Endothelial cell of umbilical vein (primary cell): ENCODE measurements at regions not wholly inside any gene's neighbourhood (a gene's known extent, or its start where the extent isn't known, plus 50 kb on each side); places are given as distances from the start of the nearest gene placed in this dataset.

Source experiments
- BruUV-seq: library from RNA; stranded (reverse); fragments of 400-500 nt; replicated peaks from 2 replicates; lab custom pipeline; 2021; lab: Mats Ljungman, UMichigan
- CTCF ChIA-PET: fragments of 300-600, 350-600 bp; sonication (Branson Sonifier 250); formaldehyde crosslinking; loops from one replicate; lab custom pipeline; 2021; ENCODE audit warnings: antibody characterized with exemption, inconsistent platforms; lab: Charles Lee
- POLR2A ChIA-PET: fragments of 300-600, 350-600 bp; sonication (Branson Sonifier 250); formaldehyde crosslinking; loops from one replicate; lab custom pipeline; 2021; ENCODE audit warnings: antibody characterized with exemption, inconsistent platforms; lab: Charles Lee
- DNase-seq: peaks from one replicate; pipeline ENCODE4 v3.0.0-alpha.2; 2011; ENCODE audit warnings: low read depth, low spot score
- FAIRE-seq: peaks from 2 replicates; lab custom pipeline; 2011; peaks lifted over from hg19 to GRCh38; lab: Jason Lieb, UNC
- H2AFZ ChIP-seq: 2 replicates; pipeline ENCODE4 v1.6.0; 2012; ENCODE audit warnings: low read depth, low read length, control low read depth, inconsistent platforms
- H3K27ac ChIP-seq: 2 replicates; pipeline ENCODE4 v1.5.1; 2011; ENCODE audit warnings: low read depth, mild to moderate bottlenecking, control low read depth, low read length, moderate library complexity; ENCODE audit not compliant: insufficient read depth
- H3K27me3 ChIP-seq, 2 experiments: 2 replicates each; pipeline versions ENCODE4 v1.6.0 to v1.6.1; 2011; ENCODE audit warnings: low read length in 2 of 2, mixed read lengths in 1 of 2; ENCODE audit not compliant: control insufficient read depth in 2 of 2, insufficient read depth in 2 of 2
- H3K36me3 ChIP-seq, 2 experiments: 2 replicates in 1 of 2; 3 replicates in 1 of 2; pipeline ENCODE4 v1.5.1; 2011; ENCODE audit warnings: low read length in 2 of 2, mild to moderate bottlenecking in 1 of 2, moderate library complexity in 1 of 2; ENCODE audit not compliant: control insufficient read depth in 2 of 2, insufficient read depth in 2 of 2; ENCODE audit errors: extremely low read depth in 1 of 2
- H3K4me1 ChIP-seq: 3 replicates; pipeline ENCODE4 v1.5.1; 2011; ENCODE audit warnings: mild to moderate bottlenecking, low read length; ENCODE audit not compliant: control insufficient read depth, insufficient read depth; ENCODE audit errors: extremely low read depth
- H3K4me2 ChIP-seq: 2 replicates; pipeline ENCODE4 v1.6.1; 2011; ENCODE audit warnings: low read length, control low read depth, mixed read lengths; ENCODE audit not compliant: insufficient read depth
- H3K4me3 ChIP-seq, 3 experiments: fragments of 200-600 bp in 1 of 3; sonication (generic), shearing (Covaris generic) in 1 of 3; replicated peaks in 1 of 3; 2 replicates each; pipeline ENCODE4 v1.5.1; 2011 to 2016; ENCODE audit warnings: control low read depth in 3 of 3, low read length in 3 of 3, mild to moderate bottlenecking in 2 of 3, inconsistent platforms in 1 of 3, low read depth in 1 of 3, moderate library complexity in 1 of 3; ENCODE audit not compliant: insufficient read depth in 1 of 3
- H3K79me2 ChIP-seq: 2 replicates; pipeline ENCODE4 v1.6.0; 2012; ENCODE audit warnings: low read length, inconsistent platforms; ENCODE audit not compliant: control insufficient read depth, insufficient read depth
- H3K9ac ChIP-seq: replicated peaks from 2 replicates; pipeline ENCODE3; 2011; ENCODE audit warnings: low read length, control low read depth; ENCODE audit not compliant: insufficient read depth; ENCODE audit errors: extremely low read depth
- H3K9me1 ChIP-seq: replicated peaks from 3 replicates; pipeline ENCODE4 v1.6.0; 2011; ENCODE audit warnings: mild to moderate bottlenecking, low read length; ENCODE audit not compliant: control insufficient read depth, insufficient read depth; ENCODE audit errors: extremely low read depth
- H3K9me3 ChIP-seq: replicated peaks from 2 replicates; pipeline ENCODE4 v1.5.1; 2012; ENCODE audit warnings: low read length, inconsistent platforms; ENCODE audit not compliant: control insufficient read depth, insufficient read depth
- H4K20me1 ChIP-seq: replicated peaks from 2 replicates; pipeline ENCODE3; 2011; ENCODE audit warnings: mild to moderate bottlenecking, low read length; ENCODE audit not compliant: control insufficient read depth, insufficient read depth; ENCODE audit errors: extremely low read depth
- EZH2 ChIP-seq: IDR thresholded peaks from 2 replicates; pipeline ENCODE4 v1.6.1; 2012; ENCODE audit warnings: borderline replicate concordance, low read depth, mild to moderate bottlenecking, moderate library complexity, low read length, inconsistent platforms; ENCODE audit not compliant: severe bottlenecking
- FOS ChIP-seq: IDR thresholded peaks from 2 replicates; pipeline ENCODE4 v1.6.1; 2011; ENCODE audit warnings: mild to moderate bottlenecking, low read length, moderate library complexity, borderline replicate concordance; ENCODE audit not compliant: insufficient read depth
- GATA2 ChIP-seq: IDR thresholded peaks from 2 replicates; pipeline ENCODE4 v1.7.0; 2011; ENCODE audit warnings: low read depth, mild to moderate bottlenecking, moderate library complexity, mixed read lengths, low read length; ENCODE audit not compliant: insufficient read length, insufficient read depth
- JUN ChIP-seq: IDR thresholded peaks from 2 replicates; pipeline ENCODE4 v1.6.1; 2011; ENCODE audit warnings: borderline replicate concordance, low read depth; ENCODE audit not compliant: insufficient read length, insufficient read depth
- MYC ChIP-seq: IDR thresholded peaks from one replicate; pipeline ENCODE4 v1.6.1; 2011; ENCODE audit warnings: mild to moderate bottlenecking, low read depth, low read length
- POLR2A ChIP-seq: IDR thresholded peaks from 2 replicates; pipeline ENCODE4 v1.6.1; 2012; ENCODE audit warnings: low read depth, mild to moderate bottlenecking, control low read depth, low read length
- POLR2AphosphoS5 ChIP-seq: IDR thresholded peaks from 2 replicates; pipeline ENCODE4 v1.6.1; 2012; ENCODE audit warnings: low read depth, mild to moderate bottlenecking, control low read depth, low read length, moderate library complexity; ENCODE audit not compliant: insufficient read depth
- dilution Hi-C: fragments of 300-500 bp; cut with MboI; formaldehyde crosslinking; loops from one replicate; pipeline ENCODE4 v1.15.0; 2019; ENCODE audit warnings: low sequenced_read_pairs; ENCODE audit not compliant: extremely low pct_ligation_motif_present
- intact Hi-C: fragments of 100-400 bp; cut with micrococcal nuclease; formaldehyde crosslinking; loops from one replicate; pipeline ENCODE4 v1.10.0; 2022
- TF ChIP-seq, protein P1 (sequence below), 2 donors: IDR thresholded peaks; 1 replicate in 1 of 2; 2 replicates in 1 of 2; pipeline ENCODE4 v1.5.1; 2011; ENCODE audit warnings: low read length in 2 of 2, mild to moderate bottlenecking in 2 of 2, moderate library complexity in 2 of 2, control low read depth in 1 of 2, inconsistent platforms in 1 of 2, low read depth in 1 of 2; ENCODE audit not compliant: insufficient read depth in 1 of 2; ENCODE audit errors: extremely low read depth in 1 of 2
- TF ChIP-seq, protein P2 (sequence below): IDR thresholded peaks from 2 replicates; pipeline ENCODE4 v1.6.1; 2011; ENCODE audit not compliant: insufficient read depth, insufficient read length

DNA sequence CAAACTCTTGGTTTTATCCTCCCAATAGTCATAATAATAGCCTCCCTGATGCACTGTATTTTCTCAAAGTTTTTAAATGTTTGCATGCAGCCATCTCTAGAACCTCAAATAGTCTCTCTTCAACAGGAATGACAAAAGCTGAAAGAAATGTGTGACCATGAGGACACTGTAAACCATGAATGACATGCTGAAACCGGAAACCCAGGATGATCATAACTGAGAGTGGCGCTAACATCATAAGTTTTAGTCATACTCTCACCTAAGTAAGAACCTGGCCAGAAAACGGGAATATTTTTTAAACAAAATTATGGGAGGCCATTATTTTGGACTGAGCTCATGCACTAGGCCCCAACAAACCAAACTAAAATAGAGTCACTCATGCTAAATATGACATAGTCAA lies 278.4 kb upstream of the STXBP5 start:
- intact Hi-C loops (no loop called here), dilution Hi-C loops (no loop called here)
- POLR2A ChIA-PET, result no interaction called here
- no peak for FAIRE-seq
- Histone ChIP-seq H3K79me2 (no peaks in the 10 kb centered on the region), H3K27me3 (no peaks in the 10 kb centered on the region), H3K36me3 (no peaks in the 10 kb centered on the region), H3K9ac (no peak overlapping the region), H3K27ac (no peak overlapping the region), H3K9me1 (no peaks in the 10 kb centered on the region), H3K4me3 (no peak overlapping the region), H4K20me1 (no peaks in the 10 kb centered on the region), H3K9me3 (no peaks in the 10 kb centered on the region), H3K4me1 (no peaks in the 10 kb centered on the region), H2AFZ (no peak overlapping the region), H3K4me2 (no peak overlapping the region)
- no peak for DNase-seq
- BruUV-seq, result no TSS peak
- no peak for TF ChIP-seq EZH2
- no peak for TF ChIP-seq JUN
- no peak for TF ChIP-seq POLR2A
- no peak for TF ChIP-seq FOS
- TF ChIP-seq, protein P1, sequence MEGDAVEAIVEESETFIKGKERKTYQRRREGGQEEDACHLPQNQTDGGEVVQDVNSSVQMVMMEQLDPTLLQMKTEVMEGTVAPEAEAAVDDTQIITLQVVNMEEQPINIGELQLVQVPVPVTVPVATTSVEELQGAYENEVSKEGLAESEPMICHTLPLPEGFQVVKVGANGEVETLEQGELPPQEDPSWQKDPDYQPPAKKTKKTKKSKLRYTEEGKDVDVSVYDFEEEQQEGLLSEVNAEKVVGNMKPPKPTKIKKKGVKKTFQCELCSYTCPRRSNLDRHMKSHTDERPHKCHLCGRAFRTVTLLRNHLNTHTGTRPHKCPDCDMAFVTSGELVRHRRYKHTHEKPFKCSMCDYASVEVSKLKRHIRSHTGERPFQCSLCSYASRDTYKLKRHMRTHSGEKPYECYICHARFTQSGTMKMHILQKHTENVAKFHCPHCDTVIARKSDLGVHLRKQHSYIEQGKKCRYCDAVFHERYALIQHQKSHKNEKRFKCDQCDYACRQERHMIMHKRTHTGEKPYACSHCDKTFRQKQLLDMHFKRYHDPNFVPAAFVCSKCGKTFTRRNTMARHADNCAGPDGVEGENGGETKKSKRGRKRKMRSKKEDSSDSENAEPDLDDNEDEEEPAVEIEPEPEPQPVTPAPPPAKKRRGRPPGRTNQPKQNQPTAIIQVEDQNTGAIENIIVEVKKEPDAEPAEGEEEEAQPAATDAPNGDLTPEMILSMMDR (IDR thresholded peaks at IDR 0.05; ENCODE audit: extremely low read depth in 1 of 2, insufficient read depth in 1 of 2, low read depth in 1 of 2, low read length in 2 of 2), result no peak
- TF ChIP-seq MYC, result no peak
- TF ChIP-seq POLR2AphosphoS5, result no peak
- TF ChIP-seq, protein P2, sequence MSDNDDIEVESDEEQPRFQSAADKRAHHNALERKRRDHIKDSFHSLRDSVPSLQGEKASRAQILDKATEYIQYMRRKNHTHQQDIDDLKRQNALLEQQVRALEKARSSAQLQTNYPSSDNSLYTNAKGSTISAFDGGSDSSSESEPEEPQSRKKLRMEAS, result no peak
- TF ChIP-seq GATA2, result no peak
- CTCF ChIA-PET, result interaction anchor here (0.9 to 1.2 kb wide), 2 partner anchors 33 to 68 kb away, joined by 3 read pairs; no protein-coding TSS in a partner anchor
